ENCODE measurements at regions not wholly inside any gene's neighbourhood (a gene's known extent, or its start where the extent isn't known, plus 50 kb on each side); places are given as distances from the start of the nearest gene placed in this dataset.

DNA sequence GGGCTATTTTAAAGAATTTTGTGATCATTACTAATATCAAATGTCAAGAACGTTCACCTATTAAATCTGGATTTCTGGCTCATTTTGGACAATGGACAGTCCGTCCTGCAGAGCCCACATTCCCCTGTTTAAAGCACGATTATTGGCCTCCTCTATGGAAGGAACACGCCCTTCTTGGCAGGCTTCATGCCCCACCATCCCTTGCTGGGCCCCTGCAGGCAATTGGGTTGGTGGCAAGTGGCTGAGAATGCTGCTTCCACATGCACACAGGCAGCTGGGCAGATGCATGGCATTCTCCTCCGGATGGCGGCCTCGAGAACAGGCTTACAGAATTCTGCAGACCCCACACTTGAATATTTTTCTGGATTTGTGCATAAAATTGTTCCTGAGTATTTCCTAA is 305.8 kb upstream of the MKI67 start:
- Histone ChIP-seq H3K4me1 (ENCODE audit: control insufficient read depth, extremely low read depth, insufficient read depth, low read length) (no peaks in the 10 kb centered on the region), H3K79me2 (ENCODE audit: control insufficient read depth, insufficient read depth, low read length) (no peaks in the 10 kb centered on the region), H3K4me3 (replicated peaks in 1 of 3; ENCODE audit: insufficient read depth in 1 of 3, low read depth in 1 of 3, low read length in 3 of 3) (no peak overlapping the region), H2AFZ (ENCODE audit: low read depth, low read length) (no peak overlapping the region), H3K9ac (replicated peaks; ENCODE audit: extremely low read depth, insufficient read depth, low read length) (no peak overlapping the region), H3K9me1 (replicated peaks; ENCODE audit: control insufficient read depth, extremely low read depth, insufficient read depth, low read length) (no peaks in the 10 kb centered on the region), H3K27ac (ENCODE audit: insufficient read depth, low read depth, low read length) (no peak overlapping the region), H3K36me3 (ENCODE audit: control insufficient read depth in 2 of 2, extremely low read depth in 1 of 2, insufficient read depth in 2 of 2, low read length in 2 of 2) (no peaks in the 10 kb centered on the region), H4K20me1 (replicated peaks; ENCODE audit: control insufficient read depth, extremely low read depth, insufficient read depth, low read length) (no peaks in the 10 kb centered on the region), H3K27me3 (ENCODE audit: control insufficient read depth in 2 of 2, insufficient read depth in 2 of 2, low read length in 2 of 2) (no peaks in the 10 kb centered on the region), H3K4me2 (ENCODE audit: insufficient read depth, low read length) (no peak overlapping the region), H3K9me3 (replicated peaks; ENCODE audit: control insufficient read depth, insufficient read depth, low read length) (no peaks in the 10 kb centered on the region)
- TF ChIP-seq MAX (IDR thresholded peaks at IDR 0.05; ENCODE audit: insufficient read depth, insufficient read length) (no peak), MYC (IDR thresholded peaks at IDR 0.05; ENCODE audit: low read depth, low read length) (no peak), EZH2 (IDR thresholded peaks at IDR 0.05; ENCODE audit: borderline replicate concordance, low read depth, low read length, severe bottlenecking) (no peak), FOS (IDR thresholded peaks at IDR 0.05; ENCODE audit: borderline replicate concordance, insufficient read depth, low read length) (no peak), POLR2AphosphoS5 (IDR thresholded peaks at IDR 0.05; ENCODE audit: insufficient read depth, low read depth, low read length) (no peak), JUN (IDR thresholded peaks at IDR 0.05; ENCODE audit: borderline replicate concordance, insufficient read depth, insufficient read length, low read depth) (no peak), GATA2 (IDR thresholded peaks at IDR 0.05; ENCODE audit: insufficient read depth, insufficient read length, low read depth, low read length) (no peak), POLR2A (IDR thresholded peaks at IDR 0.05; ENCODE audit: low read depth, low read length) (no peak)
- TF ChIP-seq, protein P1, sequence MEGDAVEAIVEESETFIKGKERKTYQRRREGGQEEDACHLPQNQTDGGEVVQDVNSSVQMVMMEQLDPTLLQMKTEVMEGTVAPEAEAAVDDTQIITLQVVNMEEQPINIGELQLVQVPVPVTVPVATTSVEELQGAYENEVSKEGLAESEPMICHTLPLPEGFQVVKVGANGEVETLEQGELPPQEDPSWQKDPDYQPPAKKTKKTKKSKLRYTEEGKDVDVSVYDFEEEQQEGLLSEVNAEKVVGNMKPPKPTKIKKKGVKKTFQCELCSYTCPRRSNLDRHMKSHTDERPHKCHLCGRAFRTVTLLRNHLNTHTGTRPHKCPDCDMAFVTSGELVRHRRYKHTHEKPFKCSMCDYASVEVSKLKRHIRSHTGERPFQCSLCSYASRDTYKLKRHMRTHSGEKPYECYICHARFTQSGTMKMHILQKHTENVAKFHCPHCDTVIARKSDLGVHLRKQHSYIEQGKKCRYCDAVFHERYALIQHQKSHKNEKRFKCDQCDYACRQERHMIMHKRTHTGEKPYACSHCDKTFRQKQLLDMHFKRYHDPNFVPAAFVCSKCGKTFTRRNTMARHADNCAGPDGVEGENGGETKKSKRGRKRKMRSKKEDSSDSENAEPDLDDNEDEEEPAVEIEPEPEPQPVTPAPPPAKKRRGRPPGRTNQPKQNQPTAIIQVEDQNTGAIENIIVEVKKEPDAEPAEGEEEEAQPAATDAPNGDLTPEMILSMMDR (IDR thresholded peaks at IDR 0.05; ENCODE audit: extremely low read depth in 1 of 2, insufficient read depth in 1 of 2, low read depth in 1 of 2, low read length in 2 of 2) = no peak
- DNase-seq (ENCODE audit: low read depth, low spot score) (no peak), FAIRE-seq (no peak)
- ChIA-PET POLR2A (no interaction called here), CTCF (no interaction called here)
- BruUV-seq (replicated peaks) = no TSS peak
- dilution Hi-C loops (cut with MboI; ENCODE audit: extremely low pct_ligation_motif_present, low sequenced_read_pairs) (no loop called here), intact Hi-C loops (cut with micrococcal nuclease) (no loop called here)
